Type B pancreatic cell (in vitro differentiated cells): ENCODE measurements at regions not wholly inside any gene's neighbourhood (a gene's known extent, or its start where the extent isn't known, plus 50 kb on each side); places are given as distances from the start of the nearest gene placed in this dataset.

Experiments
- DNase-seq: peaks from one replicate; pipeline ENCODE4 v3.0.0; 2021; ENCODE audit warnings: mixed read lengths; ENCODE audit not compliant: unreplicated experiment; ENCODE audit errors: extremely low spot score
- H3K27ac Mint-ChIP-seq: 2 replicates; pipeline ENCODE4 v1.8.0; 2021; ENCODE audit warnings: mild to moderate bottlenecking, mixed read lengths
- H3K27me3 Mint-ChIP-seq: 2 replicates; pipeline ENCODE4 v1.8.0; 2021; ENCODE audit warnings: mixed read lengths
- H3K36me3 Mint-ChIP-seq: 2 replicates; pipeline ENCODE4 v1.8.0; 2021; ENCODE audit warnings: mixed read lengths
- H3K4me1 Mint-ChIP-seq: one replicate; pipeline ENCODE4 v1.8.0; 2021; ENCODE audit warnings: mixed read lengths; ENCODE audit not compliant: unreplicated experiment
- H3K4me3 Mint-ChIP-seq: 2 replicates; pipeline ENCODE4 v1.8.0; 2021; ENCODE audit warnings: mild to moderate bottlenecking, mixed read lengths
- H3K9me3 Mint-ChIP-seq: 2 replicates; pipeline ENCODE4 v1.8.0; 2021; ENCODE audit warnings: mixed read lengths
- CTCF ChIP-seq: fragments of 200-600 bp; sonication (generic); conservative IDR thresholded peaks from 2 replicates; pipeline ENCODE4 v1.5.0; 2021; ENCODE audit warnings: antibody characterized with exemption, mild to moderate bottlenecking

GRCh38 chr2:134193006-134193405 is 60.9 kb upstream of the MGAT5 start:
- DNase-seq: no peak
- no peak overlapping the region for H3K4me3 Mint-ChIP-seq
- H3K27me3 Mint-ChIP-seq: no peaks in the 10 kb centered on the region
- H3K4me1 Mint-ChIP-seq: peaks cover 16% of the 10 kb centered on the region
- no peak overlapping the region for H3K27ac Mint-ChIP-seq
- H3K9me3 Mint-ChIP-seq: peaks cover 4% of the 10 kb centered on the region
- peaks cover 7% of the 10 kb centered on the region for H3K36me3 Mint-ChIP-seq
- no peak for TF ChIP-seq CTCF

GRCh38 chr2:134194519-134194918 is 59.4 kb upstream of the MGAT5 start:
- Mint-ChIP-seq H3K4me3 (no peak overlapping the region), H3K9me3 (peaks cover 4% of the 10 kb centered on the region), H3K4me1 (peaks cover 17% of the 10 kb centered on the region), H3K27me3 (no peaks in the 10 kb centered on the region), H3K27ac (no peak overlapping the region), H3K36me3 (peaks cover 7% of the 10 kb centered on the region)
- DNase-seq: no peak
- no peak for TF ChIP-seq CTCF

- no peak overlapping the region for H3K4me3 Mint-ChIP-seq
- peaks cover 4% of the 10 kb centered on the region for H3K9me3 Mint-ChIP-seq
- H3K27me3 Mint-ChIP-seq: no peaks in the 10 kb centered on the region
- no peak for TF ChIP-seq CTCF
- H3K4me1 Mint-ChIP-seq: peaks cover 17% of the 10 kb centered on the region
- no peak overlapping the region for H3K27ac Mint-ChIP-seq
- no peak for DNase-seq
- H3K36me3 Mint-ChIP-seq: peaks cover 7% of the 10 kb centered on the region
These were observed 58.5 kb upstream of the MGAT5 start for GRCh38 chr2:134195341-134195740.

GRCh38 chr2:134197445-134197844 is 56.4 kb upstream of the MGAT5 start:
- no peak for TF ChIP-seq CTCF
- H3K27me3 Mint-ChIP-seq: no peaks in the 10 kb centered on the region
- H3K36me3 Mint-ChIP-seq: no peaks in the 10 kb centered on the region
- H3K4me3 Mint-ChIP-seq: no peak overlapping the region
- no peak for DNase-seq
- no peaks in the 10 kb centered on the region for H3K9me3 Mint-ChIP-seq
- H3K4me1 Mint-ChIP-seq: peaks cover 22% of the 10 kb centered on the region
- no peak overlapping the region for H3K27ac Mint-ChIP-seq

GRCh38 chr2:134198006-134198634 is 55.8 kb upstream of the MGAT5 start:
- Mint-ChIP-seq H3K27ac (no peak overlapping the region), H3K4me1 (peaks cover 22% of the 10 kb centered on the region), H3K9me3 (no peaks in the 10 kb centered on the region), H3K36me3 (no peaks in the 10 kb centered on the region), H3K27me3 (no peaks in the 10 kb centered on the region), H3K4me3 (no peak overlapping the region)
- TF ChIP-seq CTCF: no peak
- DNase-seq: no peak

GRCh38 chr2:134199123-134199522 is 54.7 kb upstream of the MGAT5 start:
- H3K9me3 Mint-ChIP-seq: no peaks in the 10 kb centered on the region

More at GRCh38 chr2:134199123-134199522, 54.7 kb upstream of the MGAT5 start:
- DNase-seq: no peak
- no peaks in the 10 kb centered on the region for H3K27me3 Mint-ChIP-seq
- peaks cover 16% of the 10 kb centered on the region for H3K4me1 Mint-ChIP-seq
- H3K27ac Mint-ChIP-seq: no peak overlapping the region
- no peak overlapping the region for H3K4me3 Mint-ChIP-seq
- no peak for TF ChIP-seq CTCF
- H3K36me3 Mint-ChIP-seq: no peaks in the 10 kb centered on the region
